ENCODE measurements at regions not wholly inside any gene's neighbourhood (a gene's known extent, or its start where the extent isn't known, plus 50 kb on each side); places are given as distances from the start of the nearest gene placed in this dataset.
"Not testable (repeated sequence)": the region's sequence is repeated elsewhere in the genome, so short reads cannot be mapped to it uniquely, and the experiment has no call there.

GRCh38 chr6:94687255-94687654 is 890.1 kb upstream of the MANEA start:
- DNase-seq, result not testable (repeated sequence)

- DNase-seq, result no peak
These were observed 893.9 kb upstream of the MANEA start for GRCh38 chr6:94683409-94683808.

- DNase-seq, result no peak
These were observed 896.6 kb upstream of the MANEA start for GRCh38 chr6:94680669-94681212.

GRCh38 chr6:94673251-94673650 is 904.1 kb upstream of the MANEA start:
- no peak for DNase-seq

- DNase-seq, result no peak
These were observed 907.3 kb upstream of the MANEA start for GRCh38 chr6:94670017-94670416.

GRCh38 chr6:94668876-94669275 is 908.5 kb upstream of the MANEA start:
- DNase-seq, result no peak

GRCh38 chr6:94658929-94659328 is 918.4 kb upstream of the MANEA start:
- DNase-seq, result no peak

GRCh38 chr6:94651239-94651638 is 926.1 kb upstream of the MANEA start:
- DNase-seq, result no peak

- DNase-seq, result no peak
These were observed 932.1 kb upstream of the MANEA start for GRCh38 chr6:94645191-94645590.

- DNase-seq, result no peak
These were observed 937.8 kb upstream of the MANEA start for GRCh38 chr6:94639564-94639963.

GRCh38 chr6:94636780-94637385 is 940.5 kb upstream of the MANEA start:
- no peak for DNase-seq

GRCh38 chr6:94623586-94623985 is 953.7 kb upstream of the MANEA start:
- no peak for DNase-seq

- DNase-seq, result no peak
These were observed 954.6 kb upstream of the MANEA start for GRCh38 chr6:94622783-94623182.

GRCh38 chr6:94600636-94601035 is 976.7 kb upstream of the MANEA start:
- no peak for DNase-seq

- no peak for DNase-seq
These were observed 979.8 kb upstream of the MANEA start for GRCh38 chr6:94597487-94597886.

- DNase-seq, result no peak
These were observed 986.9 kb upstream of the MANEA start for GRCh38 chr6:94590416-94590815.

GRCh38 chr6:94588301-94588700 is 989.0 kb upstream of the MANEA start:
- no peak for DNase-seq

GRCh38 chr6:94584211-94584610 is 993.1 kb upstream of the MANEA start:
- no peak for DNase-seq

- no peak for DNase-seq
These were observed 1006.8 kb upstream of the MANEA start for GRCh38 chr6:94570581-94570980.

- DNase-seq, result no peak
These were observed 1014.5 kb upstream of the MANEA start for GRCh38 chr6:94562846-94563245.

- DNase-seq, result no peak
These were observed 1017.4 kb upstream of the MANEA start for GRCh38 chr6:94559829-94560537.

- DNase-seq, result not testable (repeated sequence)
These were observed 1020.1 kb upstream of the MANEA start for GRCh38 chr6:94557207-94557606.

- DNase-seq, result no peak
These were observed 1029.1 kb upstream of the MANEA start for GRCh38 chr6:94548201-94548600.

GRCh38 chr6:94535798-94536197 is 1041.5 kb upstream of the MANEA start:
- DNase-seq, result no peak
